Body of pancreas (tissue), 4 donors: ENCODE measurements at regions not wholly inside any gene's neighbourhood (a gene's known extent, or its start where the extent isn't known, plus 50 kb on each side); places are given as distances from the start of the nearest gene placed in this dataset.

Experiments
- ATAC-seq: fragments of 150-250 bp; one replicate; pipeline ENCODE4 v1.9.1; 2016
- DNase-seq, 4 donors: peaks; one replicate each; pipeline ENCODE4 v3.0.0-alpha.2; 2019
- H3K27ac ChIP-seq, 4 donors: fragments of 200-600 bp; sonication (generic); 1 replicate in 3 of 4; 2 replicates in 1 of 4; pipeline versions ENCODE4 v1.5.1 to v1.6.1; 2016 to 2019; ENCODE audit warnings: mild to moderate bottlenecking in 1 of 4, mixed read lengths in 1 of 4, moderate library complexity in 1 of 4
- H3K27me3 ChIP-seq, 2 donors: fragments of 200-600 bp; sonication (generic); one replicate each; pipeline ENCODE4 v1.6.0; 2016; ENCODE audit warnings: mild to moderate bottlenecking in 1 of 2
- H3K36me3 ChIP-seq, 2 donors: fragments of 200-600 bp; sonication (generic); replicated peaks in 1 of 2; 2 replicates each; pipeline ENCODE4 v1.5.1; 2016; ENCODE audit warnings: low read depth in 2 of 2; ENCODE audit not compliant: insufficient read depth in 1 of 2
- H3K4me1 ChIP-seq: fragments of 200-600 bp; sonication (generic); one replicate; pipeline ENCODE4 v1.6.0; 2016
- H3K4me3 ChIP-seq, 2 donors: fragments of 200-600 bp; sonication (generic); 1 replicate in 1 of 2; 2 replicates in 1 of 2; pipeline ENCODE4 v1.5.1; 2016 to 2019
- H3K9me3 ChIP-seq, 3 donors: fragments of 200-600 bp; sonication (generic); 1 replicate in 2 of 3; 2 replicates in 1 of 3; pipeline ENCODE4 v1.5.1; 2016
- POLR2A ChIP-seq, 3 donors: fragments of 450-650 bp; IDR thresholded peaks; one replicate each; pipeline ENCODE4 v1.6.1; 2016; ENCODE audit warnings: antibody characterized with exemption in 3 of 3, mild to moderate bottlenecking in 2 of 3
- WGBS, 2 donors: methylation state at CpG; one replicate each; pipeline ENCODE4 v1.1.5; 2017; 5-methylcytosine and 5-hydroxymethylcytosine counted together
- intact Hi-C: fragments of 100-400 bp; cut with DNase I; formaldehyde crosslinking; loops from one replicate; pipeline ENCODE4 v1.15.1; 2023
- TF ChIP-seq, protein P1 (sequence below), 7 experiments: fragments of 450-650 bp in 4 of 7; fragments of 200-600 bp in 3 of 7; sonication (generic) in 3 of 7; IDR thresholded peaks; one replicate each; pipeline ENCODE4 v1.5.1; 2016 to 2019; ENCODE audit warnings: antibody characterized with exemption in 7 of 7

DNA sequence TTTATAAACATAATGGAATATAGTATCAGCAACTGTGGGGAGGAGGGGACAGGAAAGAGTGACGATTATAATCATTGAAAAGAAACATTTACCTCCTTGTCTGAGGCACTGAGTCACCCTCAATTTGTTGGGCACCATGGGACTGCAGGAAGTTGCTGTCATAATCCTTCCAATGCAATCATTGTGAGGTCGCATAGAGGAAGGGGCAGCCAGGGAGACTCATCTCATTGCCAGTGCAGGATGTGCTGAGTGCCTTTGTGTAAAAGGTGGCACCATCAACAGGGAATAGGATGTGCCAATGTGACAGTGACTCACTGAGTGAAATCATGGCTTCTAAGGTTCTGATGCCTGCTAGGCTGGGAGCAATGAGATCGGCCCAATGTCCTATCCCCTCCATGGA is 300.4 kb upstream of the ADAMTS9 start:
- Histone ChIP-seq H3K9me3 (no peaks in the 10 kb centered on the region), H3K4me3 (no peak overlapping the region), H3K27me3 (no peaks in the 10 kb centered on the region), H3K4me1 (no peaks in the 10 kb centered on the region), H3K27ac (no peak overlapping the region), H3K36me3 (no peaks in the 10 kb centered on the region)
- DNase-seq (no peak), ATAC-seq (no peak)
- WGBS, 2 donors, result 35 to 40% methylated on average over 3 of the region's 3 CpGs
- intact Hi-C loops, result no loop called here
- TF ChIP-seq, protein P1, sequence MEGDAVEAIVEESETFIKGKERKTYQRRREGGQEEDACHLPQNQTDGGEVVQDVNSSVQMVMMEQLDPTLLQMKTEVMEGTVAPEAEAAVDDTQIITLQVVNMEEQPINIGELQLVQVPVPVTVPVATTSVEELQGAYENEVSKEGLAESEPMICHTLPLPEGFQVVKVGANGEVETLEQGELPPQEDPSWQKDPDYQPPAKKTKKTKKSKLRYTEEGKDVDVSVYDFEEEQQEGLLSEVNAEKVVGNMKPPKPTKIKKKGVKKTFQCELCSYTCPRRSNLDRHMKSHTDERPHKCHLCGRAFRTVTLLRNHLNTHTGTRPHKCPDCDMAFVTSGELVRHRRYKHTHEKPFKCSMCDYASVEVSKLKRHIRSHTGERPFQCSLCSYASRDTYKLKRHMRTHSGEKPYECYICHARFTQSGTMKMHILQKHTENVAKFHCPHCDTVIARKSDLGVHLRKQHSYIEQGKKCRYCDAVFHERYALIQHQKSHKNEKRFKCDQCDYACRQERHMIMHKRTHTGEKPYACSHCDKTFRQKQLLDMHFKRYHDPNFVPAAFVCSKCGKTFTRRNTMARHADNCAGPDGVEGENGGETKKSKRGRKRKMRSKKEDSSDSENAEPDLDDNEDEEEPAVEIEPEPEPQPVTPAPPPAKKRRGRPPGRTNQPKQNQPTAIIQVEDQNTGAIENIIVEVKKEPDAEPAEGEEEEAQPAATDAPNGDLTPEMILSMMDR (IDR thresholded peaks at IDR 0.05), result no peak
- no peak for TF ChIP-seq POLR2A (IDR thresholded peaks at IDR 0.05)

DNA sequence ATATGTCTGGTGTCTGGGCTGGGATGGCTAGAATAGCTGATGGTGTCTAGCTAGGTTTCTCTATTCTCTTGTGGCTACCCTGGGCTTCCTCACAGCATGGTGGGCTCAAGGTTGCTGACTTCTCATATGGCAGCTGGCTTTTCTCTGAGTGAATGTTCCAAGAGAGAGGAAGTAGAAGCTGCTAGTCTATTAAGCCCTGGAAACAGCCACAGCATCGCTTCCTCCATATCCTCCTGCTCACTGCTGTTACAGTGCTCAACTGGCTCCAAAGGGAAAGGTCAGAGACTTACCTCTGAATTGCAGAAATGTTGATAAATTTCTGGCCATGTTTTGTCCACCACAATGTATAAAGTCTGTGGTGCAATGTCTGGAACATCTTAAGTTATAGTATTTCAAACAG is 299.9 kb upstream of the ADAMTS9 start:
- no peak for DNase-seq
- WGBS, 2 donors, result 82 to 100% methylated on average over 1 of the region's 1 CpG
- Histone ChIP-seq H3K4me1 (no peaks in the 10 kb centered on the region), H3K36me3 (no peaks in the 10 kb centered on the region), H3K27ac (no peak overlapping the region), H3K4me3 (no peak overlapping the region), H3K27me3 (no peaks in the 10 kb centered on the region), H3K9me3 (no peaks in the 10 kb centered on the region)
- intact Hi-C loops, result no loop called here
- no peak for ATAC-seq
- no peak for TF ChIP-seq POLR2A (IDR thresholded peaks at IDR 0.05)
- TF ChIP-seq, protein P1 (IDR thresholded peaks at IDR 0.05), result no peak

DNA sequence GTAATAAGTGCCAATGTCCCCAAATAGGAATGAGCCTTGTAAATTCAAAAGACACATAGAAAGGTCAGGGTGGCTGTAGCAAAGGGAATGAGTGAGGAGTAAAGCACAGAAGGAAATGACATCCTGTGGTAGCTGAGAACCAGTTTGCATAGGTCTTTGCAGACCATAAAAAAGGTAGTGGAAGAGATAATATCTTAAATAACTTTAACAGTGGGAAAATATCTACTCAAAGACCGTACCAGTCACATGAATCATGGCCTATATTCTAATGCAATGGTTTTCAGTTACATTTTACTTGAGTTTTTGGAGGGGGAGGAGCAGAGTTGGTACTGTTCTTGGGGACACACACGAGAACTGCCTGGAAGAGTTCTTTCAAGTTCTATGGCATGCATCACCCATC is 297.3 kb upstream of the ADAMTS9 start:
- no peak overlapping the region for H3K27ac ChIP-seq
- ATAC-seq (no peak), DNase-seq (no peak)
- H3K36me3 ChIP-seq, result no peaks in the 10 kb centered on the region
- no peaks in the 10 kb centered on the region for H3K9me3 ChIP-seq
- TF ChIP-seq POLR2A (IDR thresholded peaks at IDR 0.05), result no peak
- TF ChIP-seq, protein P1 (IDR thresholded peaks at IDR 0.05), result no peak
- intact Hi-C loops, result no loop called here
- 74 to 77% methylated on average over 2 of the region's 2 CpGs for WGBS, 2 donors
- H3K4me3 ChIP-seq, result no peak overlapping the region
- no peaks in the 10 kb centered on the region for H3K4me1 ChIP-seq
- no peaks in the 10 kb centered on the region for H3K27me3 ChIP-seq

DNA sequence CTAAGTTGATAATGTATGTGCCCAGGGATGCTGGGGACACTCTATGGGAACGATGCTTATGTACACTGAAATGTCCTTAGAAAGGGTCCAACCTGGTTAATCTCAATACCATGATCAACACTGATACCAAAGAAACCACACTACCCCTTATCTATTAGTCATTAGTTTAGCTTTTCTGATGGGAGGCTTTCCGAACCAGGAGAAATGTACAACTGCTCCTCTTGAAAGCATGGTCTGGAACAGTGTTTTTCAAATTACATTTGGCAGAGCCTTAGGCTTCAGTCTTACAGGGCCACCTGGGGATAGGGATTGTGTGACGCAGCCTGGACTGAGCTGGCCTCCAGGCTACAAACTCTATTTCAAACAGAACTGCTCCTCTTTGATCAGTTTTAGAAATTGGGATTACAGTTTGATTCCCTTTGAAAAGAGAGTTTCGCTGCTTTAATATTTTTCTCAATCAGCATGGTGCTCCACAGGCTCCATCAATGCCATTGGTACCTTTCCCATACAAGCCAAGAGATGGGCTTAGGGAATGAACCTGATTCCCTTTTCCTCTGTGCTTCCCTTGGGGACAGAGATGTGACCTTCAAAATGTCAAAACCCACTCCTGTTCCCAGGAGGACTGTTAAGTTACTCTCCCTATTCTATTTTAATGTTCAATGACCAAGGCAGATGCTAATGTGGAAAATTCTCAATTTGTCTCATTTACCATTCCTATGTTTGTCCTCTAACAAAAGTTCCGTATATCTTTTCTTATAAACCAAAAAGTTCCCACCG is 296.0 kb upstream of the ADAMTS9 start:
- TF ChIP-seq POLR2A (IDR thresholded peaks at IDR 0.05), result no peak
- TF ChIP-seq, protein P1 (IDR thresholded peaks at IDR 0.05), result no peak
- no peaks in the 10 kb centered on the region for H3K9me3 ChIP-seq
- WGBS, 2 donors, result 71 to 77% methylated on average over 6 of the region's 6 CpGs
- intact Hi-C loops, result no loop called here
- H3K36me3 ChIP-seq, result no peaks in the 10 kb centered on the region
- no peak for ATAC-seq
- no peak for DNase-seq
- H3K27ac ChIP-seq, result no peak overlapping the region
- H3K27me3 ChIP-seq, result no peaks in the 10 kb centered on the region
- H3K4me3 ChIP-seq, result no peak overlapping the region
- H3K4me1 ChIP-seq, result no peaks in the 10 kb centered on the region
